ENCODE measurements at regions not wholly inside any gene's neighbourhood (a gene's known extent, or its start where the extent isn't known, plus 50 kb on each side); places are given as distances from the start of the nearest gene placed in this dataset.
A peak's percentile ranks its signal among the peaks of the same experiment; 100 is the strongest.

GRCh38 chr7:54465095-54465494, 77.1 kb upstream of the VSTM2A start:
- DNase-seq (ENCODE audit: low read depth) (no peak), FAIRE-seq (no peak)
- H3K27me3 ChIP-seq (ENCODE audit: control insufficient read depth, insufficient read depth, low read length), result no peaks in the 10 kb centered on the region
- no peaks in the 10 kb centered on the region for H3K36me3 ChIP-seq (ENCODE audit: control insufficient read depth, insufficient read depth, low read length)
- no peak for TF ChIP-seq CTCF (IDR thresholded peaks at IDR 0.05; ENCODE audit: insufficient read depth, low read length, severe bottlenecking)
- no peak overlapping the region for H3K4me3 ChIP-seq (ENCODE audit: low read depth, low read length)

- DNase-seq (ENCODE audit: low read depth) (no peak), FAIRE-seq (no peak)
- Histone ChIP-seq H3K36me3 (ENCODE audit: control insufficient read depth, insufficient read depth, low read length) (no peaks in the 10 kb centered on the region), H3K4me3 (ENCODE audit: low read depth, low read length) (no peak overlapping the region), H3K27me3 (ENCODE audit: control insufficient read depth, insufficient read depth, low read length) (no peaks in the 10 kb centered on the region)
- TF ChIP-seq CTCF (IDR thresholded peaks at IDR 0.05; ENCODE audit: insufficient read depth, low read length, severe bottlenecking), result no peak
These were observed 72.4 kb upstream of the VSTM2A start for GRCh38 chr7:54469740-54470139.

- TF ChIP-seq CTCF (IDR thresholded peaks at IDR 0.05; ENCODE audit: insufficient read depth, low read length, severe bottlenecking), result no peak
- Histone ChIP-seq H3K4me3 (ENCODE audit: low read depth, low read length) (no peak overlapping the region), H3K36me3 (ENCODE audit: control insufficient read depth, insufficient read depth, low read length) (no peaks in the 10 kb centered on the region), H3K27me3 (ENCODE audit: control insufficient read depth, insufficient read depth, low read length) (no peaks in the 10 kb centered on the region)
- FAIRE-seq (no peak), DNase-seq (ENCODE audit: low read depth) (no peak)
These were observed 65.6 kb upstream of the VSTM2A start for GRCh38 chr7:54476609-54477008.

GRCh38 chr7:54477083-54477482, 65.1 kb upstream of the VSTM2A start:
- DNase-seq (ENCODE audit: low read depth) (no peak), FAIRE-seq (no peak)
- Histone ChIP-seq H3K36me3 (ENCODE audit: control insufficient read depth, insufficient read depth, low read length) (no peaks in the 10 kb centered on the region), H3K4me3 (ENCODE audit: low read depth, low read length) (no peak overlapping the region), H3K27me3 (ENCODE audit: control insufficient read depth, insufficient read depth, low read length) (no peaks in the 10 kb centered on the region)
- TF ChIP-seq CTCF (IDR thresholded peaks at IDR 0.05; ENCODE audit: insufficient read depth, low read length, severe bottlenecking), result no peak

GRCh38 chr7:54483523-54483922, 58.7 kb upstream of the VSTM2A start:
- DNase-seq (ENCODE audit: low read depth) (peak; percentile 7), FAIRE-seq (no peak)
- Histone ChIP-seq H3K36me3 (ENCODE audit: control insufficient read depth, insufficient read depth, low read length) (no peaks in the 10 kb centered on the region), H3K27me3 (ENCODE audit: control insufficient read depth, insufficient read depth, low read length) (no peaks in the 10 kb centered on the region), H3K4me3 (ENCODE audit: low read depth, low read length) (no peak overlapping the region)
- no peak for TF ChIP-seq CTCF (IDR thresholded peaks at IDR 0.05; ENCODE audit: insufficient read depth, low read length, severe bottlenecking)

- FAIRE-seq, result no peak
These were observed 57.1 kb upstream of the VSTM2A start for GRCh38 chr7:54485044-54485443.

More at GRCh38 chr7:54485044-54485443, 57.1 kb upstream of the VSTM2A start:
- no peaks in the 10 kb centered on the region for H3K27me3 ChIP-seq (ENCODE audit: control insufficient read depth, insufficient read depth, low read length)
- H3K4me3 ChIP-seq (ENCODE audit: low read depth, low read length), result no peak overlapping the region
- no peak for DNase-seq (ENCODE audit: low read depth)
- no peaks in the 10 kb centered on the region for H3K36me3 ChIP-seq (ENCODE audit: control insufficient read depth, insufficient read depth, low read length)
- no peak for TF ChIP-seq CTCF (IDR thresholded peaks at IDR 0.05; ENCODE audit: insufficient read depth, low read length, severe bottlenecking)

Data from bronchial epithelial cell (primary cell).